Liver (tissue), 8 donors: ENCODE measurements at regions not wholly inside any gene's neighbourhood (a gene's known extent, or its start where the extent isn't known, plus 50 kb on each side); places are given as distances from the start of the nearest gene placed in this dataset.

ENCODE experiments used
- DNase-seq: peaks from one replicate; pipeline ENCODE4 v3.0.0-alpha.2; 2017; ENCODE audit warnings: low spot score
- H3K27ac ChIP-seq, 2 donors: one replicate each; pipeline ENCODE4 v1.7.0; 2013; ENCODE audit warnings: inconsistent platforms in 2 of 2, low read length in 2 of 2, control low read depth in 1 of 2, low read depth in 1 of 2, mild to moderate bottlenecking in 1 of 2
- H3K27me3 ChIP-seq, 4 donors: one replicate each; pipeline versions ENCODE4 v1.6.1 to v1.7.0; 2013; ENCODE audit warnings: low read length in 3 of 4, inconsistent platforms in 1 of 4, mild to moderate bottlenecking in 1 of 4, moderate library complexity in 1 of 4; ENCODE audit not compliant: control insufficient read depth in 4 of 4, insufficient read depth in 4 of 4
- H3K36me3 ChIP-seq, 4 donors: one replicate each; pipeline versions ENCODE4 v1.6.1 to v1.7.0; 2013; ENCODE audit warnings: low read length in 3 of 4, mild to moderate bottlenecking in 3 of 4, low read depth in 1 of 4, moderate library complexity in 1 of 4; ENCODE audit not compliant: control insufficient read depth in 4 of 4, insufficient read depth in 3 of 4
- H3K4me1 ChIP-seq, 4 donors: one replicate each; pipeline versions ENCODE4 v1.6.1 to v1.7.0; 2013; ENCODE audit warnings: low read length in 3 of 4, mild to moderate bottlenecking in 3 of 4, moderate library complexity in 1 of 4; ENCODE audit not compliant: control insufficient read depth in 4 of 4, insufficient read depth in 4 of 4
- H3K4me3 ChIP-seq, 3 donors: one replicate each; pipeline versions ENCODE4 v1.6.1 to v1.7.0; 2013; ENCODE audit warnings: low read length in 3 of 3, control low read depth in 1 of 3, low read depth in 1 of 3, mild to moderate bottlenecking in 1 of 3
- H3K9ac ChIP-seq, 2 donors: one replicate each; pipeline ENCODE4 v1.7.0; 2013; ENCODE audit warnings: low read length in 2 of 2, mild to moderate bottlenecking in 2 of 2, moderate library complexity in 2 of 2, control low read depth in 1 of 2, low read depth in 1 of 2
- H3K9me3 ChIP-seq, 4 donors: one replicate each; pipeline versions ENCODE4 v1.6.1 to v1.7.0; 2013; ENCODE audit warnings: low read length in 3 of 4; ENCODE audit not compliant: control insufficient read depth in 4 of 4
- ATF3 ChIP-seq: IDR thresholded peaks from 2 replicates; pipeline ENCODE4 v1.6.1; 2016; ENCODE audit warnings: antibody characterized with exemption
- CTCF ChIP-seq: fragments of 150-350 bp; IDR thresholded peaks from 2 replicates; pipeline ENCODE4 v1.5.1; 2017; ENCODE audit warnings: improper control_type of control experiment, low read depth, low read length; ENCODE audit not compliant: missing input control
- EGR1 ChIP-seq, 2 donors: IDR thresholded peaks; 2 replicates each; pipeline ENCODE4 v1.6.1; 2016 to 2018; ENCODE audit warnings: antibody characterized with exemption in 2 of 2, low read depth in 2 of 2
- FOXA2 ChIP-seq: IDR thresholded peaks from 2 replicates; pipeline ENCODE4 v1.6.1; 2016; ENCODE audit warnings: antibody characterized with exemption
- GABPA ChIP-seq, 2 donors: IDR thresholded peaks in 1 of 2; conservative IDR thresholded peaks in 1 of 2; 2 replicates each; pipeline ENCODE4 v1.6.1; 2016; ENCODE audit warnings: antibody characterized with exemption in 2 of 2, mild to moderate bottlenecking in 1 of 2, moderate library complexity in 1 of 2
- HNF4A ChIP-seq, 2 donors: conservative IDR thresholded peaks; 2 replicates each; pipeline ENCODE4 v1.6.1; 2016; ENCODE audit warnings: antibody characterized with exemption in 2 of 2, mild to moderate bottlenecking in 2 of 2
- JUND ChIP-seq, 2 donors: IDR thresholded peaks; 2 replicates each; pipeline ENCODE4 v1.6.1; 2016; ENCODE audit warnings: antibody characterized with exemption in 2 of 2
- MAX ChIP-seq: IDR thresholded peaks from 2 replicates; pipeline ENCODE4 v1.6.1; 2016; ENCODE audit warnings: antibody characterized with exemption
- NR2F2 ChIP-seq: IDR thresholded peaks from 2 replicates; pipeline ENCODE4 v1.6.1; 2016; ENCODE audit warnings: antibody characterized with exemption
- RAD21 ChIP-seq, 2 donors: IDR thresholded peaks; 2 replicates each; pipeline ENCODE4 v1.6.1; 2016; ENCODE audit warnings: antibody characterized with exemption in 2 of 2, mild to moderate bottlenecking in 2 of 2
- REST ChIP-seq: IDR thresholded peaks from 2 replicates; pipeline ENCODE4 v1.6.1; 2016; ENCODE audit warnings: antibody characterized with exemption, mild to moderate bottlenecking
- RXRA ChIP-seq, 2 donors: IDR thresholded peaks; 2 replicates each; pipeline ENCODE4 v1.6.1; 2017 to 2018; ENCODE audit warnings: antibody characterized with exemption in 2 of 2, mild to moderate bottlenecking in 1 of 2
- TAF1 ChIP-seq: conservative IDR thresholded peaks from 2 replicates; pipeline ENCODE4 v1.6.1; 2016; ENCODE audit warnings: antibody characterized with exemption, mild to moderate bottlenecking
- WGBS: extraction: QIAGEN DNeasy Blood & Tissue Kit; methylation state at CpG from one replicate; pipeline ENCODE4 v1.1.7; 2013; 5-methylcytosine and 5-hydroxymethylcytosine counted together
- donor health status: healthy.
- donor health status: healthy.
- donor health status: healthy.
- donor health status: healthy.
- donor health status: healthy.

- TF ChIP-seq REST (no peak), HNF4A (conservative IDR thresholded peaks at IDR 0.05) (no peak), NR2F2 (no peak), JUND (IDR thresholded peaks at IDR 0.05) (no peak), ATF3 (no peak), EGR1 (IDR thresholded peaks at IDR 0.05; ENCODE audit: low read depth in 2 of 2) (no peak)
Measured at GRCh38 chr10:53490553-53490952, 718.0 kb upstream of the MBL2 start (continued).

GRCh38 chr10:53489335-53490182 is 717.0 kb upstream of the MBL2 start:
- no peaks in the 10 kb centered on the region for H3K36me3 ChIP-seq
- no peak overlapping the region for H3K9ac ChIP-seq
- WGBS = 53% methylated on average over 5 of the region's 5 CpGs
- peaks cover 0 to 2% (median under 1%) of the 10 kb centered on the region in 4 donors for H3K9me3 ChIP-seq
- no peak overlapping the region for H3K27ac ChIP-seq
- TF ChIP-seq NR2F2 (no peak), CTCF (no peak)
- no peak for DNase-seq
- H3K4me1 ChIP-seq = peaks cover 0 to 5% (median under 1%) of the 10 kb centered on the region in 4 donors
- no peak overlapping the region for H3K4me3 ChIP-seq
- no peaks in the 10 kb centered on the region for H3K27me3 ChIP-seq

GRCh38 chr10:53487019-53487983 is 714.7 kb upstream of the MBL2 start:
- no peak for DNase-seq
- H3K9me3 ChIP-seq = peaks cover 0 to 2% (median under 1%) of the 10 kb centered on the region in 4 donors
- H3K4me1 ChIP-seq = peaks cover 0 to 5% (median under 1%) of the 10 kb centered on the region in 4 donors
- no peaks in the 10 kb centered on the region for H3K36me3 ChIP-seq
- no peak overlapping the region for H3K9ac ChIP-seq
- no peaks in the 10 kb centered on the region for H3K27me3 ChIP-seq
- TF ChIP-seq TAF1 (no peak), HNF4A (conservative IDR thresholded peaks at IDR 0.05) (no peak), FOXA2 (no peak), RAD21 (IDR thresholded peaks at IDR 0.05) (no peak), NR2F2 (no peak), REST (no peak), RXRA (IDR thresholded peaks at IDR 0.05) (no peak), GABPA (IDR thresholded peaks at IDR 0.05 in 1 of 2, conservative IDR thresholded peaks at IDR 0.05 in 1 of 2) (no peak), JUND (IDR thresholded peaks at IDR 0.05) (no peak), ATF3 (no peak), EGR1 (IDR thresholded peaks at IDR 0.05; ENCODE audit: low read depth in 2 of 2) (no peak), MAX (no peak)
- WGBS = 67% methylated on average over 17 of the region's 17 CpGs
- no peak overlapping the region for H3K27ac ChIP-seq
- no peak overlapping the region for H3K4me3 ChIP-seq
